Astrocyte (in vitro differentiated cells and primary cell): ENCODE measurements at regions not wholly inside any gene's neighbourhood (a gene's known extent, or its start where the extent isn't known, plus 50 kb on each side); places are given as distances from the start of the nearest gene placed in this dataset.

Experiments used
- DNase-seq: peaks from one replicate; pipeline ENCODE4 v3.0.0-alpha.2; 2010; ENCODE audit warnings: low read depth
- FAIRE-seq: peaks from 2 replicates; lab custom pipeline; 2011; peaks lifted over from hg19 to GRCh38; lab: Jason Lieb, UNC
- H2AFZ ChIP-seq: 2 replicates; pipeline ENCODE4 v1.6.0; 2012; ENCODE audit warnings: low read depth, low read length, inconsistent platforms
- H3K27ac ChIP-seq: 2 replicates; pipeline ENCODE4 v1.5.1; 2011; ENCODE audit warnings: low read depth, low read length, inconsistent platforms
- H3K27me3 ChIP-seq: 2 replicates; pipeline ENCODE4 v1.6.0; 2011; ENCODE audit warnings: low read length, inconsistent platforms; ENCODE audit not compliant: insufficient read depth
- H3K36me3 ChIP-seq: 2 replicates; pipeline ENCODE4 v1.5.1; 2011; ENCODE audit warnings: low read length, inconsistent platforms; ENCODE audit not compliant: insufficient read depth
- H3K4me1 ChIP-seq: 2 replicates; pipeline ENCODE4 v1.5.1; 2011; ENCODE audit warnings: low read length, inconsistent platforms; ENCODE audit not compliant: insufficient read depth
- H3K4me2 ChIP-seq: 2 replicates; pipeline ENCODE4 v1.6.0; 2012; ENCODE audit warnings: low read length, inconsistent platforms
- H3K4me3 ChIP-seq: 2 replicates; pipeline ENCODE4 v1.5.1; 2011; ENCODE audit warnings: low read depth, mild to moderate bottlenecking, low read length, inconsistent platforms; ENCODE audit not compliant: insufficient read depth
- H3K79me2 ChIP-seq: 2 replicates; pipeline ENCODE4 v1.6.0; 2012; ENCODE audit warnings: mild to moderate bottlenecking, low read length, inconsistent platforms; ENCODE audit not compliant: insufficient read depth
- H3K9ac ChIP-seq: 2 replicates; pipeline ENCODE4 v1.6.0; 2012; ENCODE audit warnings: mild to moderate bottlenecking, low read length, inconsistent platforms
- H3K9me3 ChIP-seq: 2 replicates; pipeline ENCODE4 v1.5.1; 2012; ENCODE audit warnings: low read depth, mild to moderate bottlenecking, low read length, inconsistent platforms; ENCODE audit not compliant: insufficient read depth
- H4K20me1 ChIP-seq: 2 replicates; pipeline ENCODE4 v1.6.0; 2012; ENCODE audit warnings: low read length, inconsistent platforms; ENCODE audit not compliant: insufficient read depth
- H3K27ac Mint-ChIP-seq: one replicate; pipeline ENCODE4 v1.8.0; 2021; ENCODE audit warnings: mild to moderate bottlenecking, mixed read lengths; ENCODE audit not compliant: unreplicated experiment
- H3K27me3 Mint-ChIP-seq: one replicate; pipeline ENCODE4 v1.8.0; 2021; ENCODE audit warnings: low read depth, mixed read lengths; ENCODE audit not compliant: unreplicated experiment
- H3K36me3 Mint-ChIP-seq: one replicate; pipeline ENCODE4 v1.8.0; 2021; ENCODE audit warnings: low read depth, mixed read lengths; ENCODE audit not compliant: unreplicated experiment
- H3K4me1 Mint-ChIP-seq: one replicate; pipeline ENCODE4 v1.8.0; 2021; ENCODE audit warnings: low read depth, mixed read lengths; ENCODE audit not compliant: unreplicated experiment
- H3K4me3 Mint-ChIP-seq: one replicate; pipeline ENCODE4 v1.8.0; 2021; ENCODE audit warnings: mild to moderate bottlenecking, moderate library complexity, mixed read lengths; ENCODE audit not compliant: unreplicated experiment
- H3K9me3 Mint-ChIP-seq: one replicate; pipeline ENCODE4 v1.8.0; 2021; ENCODE audit warnings: mild to moderate bottlenecking, mixed read lengths; ENCODE audit not compliant: unreplicated experiment
- CTCF ChIP-seq: IDR thresholded peaks from 2 replicates; pipeline ENCODE4 v1.5.1; 2011; ENCODE audit warnings: low read depth, mild to moderate bottlenecking, inconsistent platforms, low read length, moderate library complexity; ENCODE audit not compliant: insufficient read depth
- EZH2 ChIP-seq: IDR thresholded peaks from 2 replicates; pipeline ENCODE4 v1.6.1; 2012; ENCODE audit warnings: mild to moderate bottlenecking, low read length, inconsistent platforms; ENCODE audit not compliant: insufficient read depth

GRCh38 chr6:26149240-26149639 lies 62.0 kb downstream of the HFE start:
- H3K36me3 Mint-ChIP-seq, result peaks cover 5% of the 10 kb centered on the region
- no peaks in the 10 kb centered on the region for H3K36me3 ChIP-seq
- no peaks in the 10 kb centered on the region for H3K79me2 ChIP-seq
- FAIRE-seq, result no peak
- no peak overlapping the region for H2AFZ ChIP-seq
- no peak for DNase-seq
- no peaks in the 10 kb centered on the region for H4K20me1 ChIP-seq
- no peaks in the 10 kb centered on the region for H3K4me1 ChIP-seq
- H3K4me3 Mint-ChIP-seq, result no peak overlapping the region
- H3K9me3 ChIP-seq, result no peaks in the 10 kb centered on the region
- H3K27me3 Mint-ChIP-seq, result no peaks in the 10 kb centered on the region
- no peaks in the 10 kb centered on the region for H3K27me3 ChIP-seq
- no peak overlapping the region for H3K27ac ChIP-seq
- H3K4me2 ChIP-seq, result no peak overlapping the region
- H3K27ac Mint-ChIP-seq, result no peak overlapping the region
- peaks cover 3% of the 10 kb centered on the region for H3K4me1 Mint-ChIP-seq
- H3K9ac ChIP-seq, result no peak overlapping the region
- TF ChIP-seq CTCF (no peak), EZH2 (no peak)
- H3K4me3 ChIP-seq, result no peak overlapping the region
- H3K9me3 Mint-ChIP-seq, result no peaks in the 10 kb centered on the region

DNA sequence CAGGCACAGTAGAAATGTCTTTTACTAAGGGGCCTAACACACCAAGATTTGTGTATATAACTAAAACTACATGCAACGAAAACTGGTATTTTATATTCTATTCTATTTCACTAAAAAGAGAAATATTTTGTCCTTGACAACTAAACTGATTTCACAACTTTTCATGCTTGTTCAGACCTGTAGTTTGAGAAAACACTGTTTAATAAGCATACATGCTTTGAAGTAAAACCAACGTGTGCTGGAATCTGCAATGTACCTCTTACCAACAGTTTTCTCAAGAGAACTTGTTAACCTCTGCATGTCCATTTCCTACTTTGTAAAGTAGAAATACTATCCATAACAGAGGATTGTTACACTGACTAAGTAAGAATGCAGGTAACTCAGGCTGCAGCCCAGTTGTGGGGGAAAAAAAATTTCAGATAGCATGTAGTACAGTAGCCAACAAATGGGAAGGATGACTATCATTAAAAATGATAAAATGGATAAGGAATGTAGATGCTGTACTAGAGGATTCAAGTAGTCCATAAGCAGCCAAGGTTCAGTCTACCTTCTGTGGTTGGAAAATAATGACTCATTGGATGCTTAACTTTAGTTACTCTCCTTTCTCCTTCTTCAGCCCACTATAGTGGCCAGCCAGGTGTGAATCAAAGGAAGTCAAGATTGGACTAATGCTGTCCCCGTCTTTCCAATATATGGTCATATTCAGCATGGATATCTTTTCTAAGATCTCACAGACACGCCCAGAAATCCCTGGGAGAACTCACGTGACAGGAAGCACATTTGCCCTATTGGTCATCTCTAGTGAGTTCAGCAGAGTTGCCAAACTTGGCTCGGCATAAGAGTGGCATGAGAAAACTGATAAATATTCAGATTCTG lies 65.2 kb downstream of the HFE start:
- FAIRE-seq (no peak), DNase-seq (peak; percentile 66)
- H3K36me3 ChIP-seq, result no peaks in the 10 kb centered on the region
- H3K4me3 ChIP-seq, result no peak overlapping the region
- H3K27ac ChIP-seq, result no peak overlapping the region
- H4K20me1 ChIP-seq, result peaks cover 11% of the 10 kb centered on the region
- H2AFZ ChIP-seq, result no peak overlapping the region
- no peaks in the 10 kb centered on the region for H3K27me3 ChIP-seq
- TF ChIP-seq CTCF (no peak), EZH2 (no peak)
- no peaks in the 10 kb centered on the region for H3K9me3 ChIP-seq
- H3K27ac Mint-ChIP-seq, result no peak overlapping the region
- peaks cover 9% of the 10 kb centered on the region for H3K4me1 ChIP-seq
- H3K9ac ChIP-seq, result no peak overlapping the region
- peaks cover 3% of the 10 kb centered on the region for H3K4me1 Mint-ChIP-seq
- H3K27me3 Mint-ChIP-seq, result no peaks in the 10 kb centered on the region
- H3K36me3 Mint-ChIP-seq, result peaks cover 1% of the 10 kb centered on the region
- no peak overlapping the region for H3K4me2 ChIP-seq
- H3K79me2 ChIP-seq, result no peaks in the 10 kb centered on the region
- no peaks in the 10 kb centered on the region for H3K9me3 Mint-ChIP-seq
- H3K4me3 Mint-ChIP-seq, result no peak overlapping the region
